Vagina (tissue), 2 donors: ENCODE measurements at regions not wholly inside any gene's neighbourhood (a gene's known extent, or its start where the extent isn't known, plus 50 kb on each side); places are given as distances from the start of the nearest gene placed in this dataset.

Experiments
- DNase-seq, 2 donors: peaks; one replicate each; pipeline ENCODE4 v3.0.0-alpha.2; 2017; ENCODE audit errors: extremely low spot score in 2 of 2
- H3K27ac ChIP-seq: fragments of 200-600 bp; sonication (generic); one replicate; pipeline ENCODE4 v1.5.1; 2019
- H3K27me3 ChIP-seq: fragments of 200-600 bp; sonication (generic); one replicate; pipeline ENCODE4 v1.5.1; 2019
- H3K36me3 ChIP-seq, 2 donors: fragments of 200-600 bp; sonication (generic); one replicate each; pipeline ENCODE4 v1.5.1; 2017 to 2019
- H3K4me1 ChIP-seq: fragments of 200-600 bp; sonication (generic); one replicate; pipeline ENCODE4 v1.5.1; 2019
- H3K4me3 ChIP-seq, 2 donors: fragments of 200-600 bp; sonication (generic); 1 replicate in 1 of 2; 2 replicates in 1 of 2; pipeline ENCODE4 v1.5.1; 2016 to 2019
- H3K9me3 ChIP-seq: fragments of 200-600 bp; sonication (generic); one replicate; pipeline ENCODE4 v1.5.1; 2019
- CTCF ChIP-seq, 3 experiments: fragments of 450-650 bp in 2 of 3; fragments of 200-600 bp in 1 of 3; sonication (generic) in 1 of 3; IDR thresholded peaks; one replicate each; pipeline ENCODE4 v1.5.1; 2017 to 2019; ENCODE audit warnings: antibody characterized with exemption in 3 of 3, mild to moderate bottlenecking in 2 of 3, moderate library complexity in 2 of 3
- POLR2A ChIP-seq, 2 donors: fragments of 450-650 bp; IDR thresholded peaks; one replicate each; pipeline ENCODE4 v1.6.1; 2017; ENCODE audit warnings: antibody characterized with exemption in 2 of 2, mild to moderate bottlenecking in 2 of 2, moderate library complexity in 2 of 2
- POLR2AphosphoS5 ChIP-seq, 2 donors: sonication (generic); formaldehyde crosslinking; IDR thresholded peaks; one replicate each; pipeline ENCODE4 v1.9.0; 2017; ENCODE audit warnings: antibody characterized with exemption in 2 of 2, mild to moderate bottlenecking in 2 of 2, low read depth in 1 of 2; ENCODE audit not compliant: insufficient read depth in 1 of 2
- intact Hi-C: fragments of 100-400 bp; cut with DNase I; formaldehyde crosslinking; loops from one replicate; pipeline ENCODE4 v1.15.1; 2023

- intact Hi-C loops: no loop called here
- Histone ChIP-seq H3K36me3 (no peaks in the 10 kb centered on the region), H3K27me3 (no peaks in the 10 kb centered on the region), H3K4me1 (no peaks in the 10 kb centered on the region), H3K9me3 (no peaks in the 10 kb centered on the region), H3K4me3 (no peak overlapping the region), H3K27ac (no peak overlapping the region)
- TF ChIP-seq POLR2AphosphoS5 (IDR thresholded peaks at IDR 0.05; ENCODE audit: insufficient read depth in 1 of 2, low read depth in 1 of 2) (no peak), CTCF (IDR thresholded peaks at IDR 0.05) (no peak), POLR2A (IDR thresholded peaks at IDR 0.05) (no peak)
- no peak for DNase-seq
Measured at GRCh38 chr9:126084008-126084407, 242.6 kb upstream of the MVB12B start.

- H3K9me3 ChIP-seq: no peaks in the 10 kb centered on the region
- H3K27ac ChIP-seq: no peak overlapping the region
- no peak overlapping the region for H3K4me3 ChIP-seq
- no peak for DNase-seq
- TF ChIP-seq POLR2AphosphoS5 (IDR thresholded peaks at IDR 0.05; ENCODE audit: insufficient read depth in 1 of 2, low read depth in 1 of 2): no peak
- TF ChIP-seq POLR2A (IDR thresholded peaks at IDR 0.05): no peak
- TF ChIP-seq CTCF (IDR thresholded peaks at IDR 0.05): no peak
- no peaks in the 10 kb centered on the region for H3K27me3 ChIP-seq
- H3K36me3 ChIP-seq: no peaks in the 10 kb centered on the region
- H3K4me1 ChIP-seq: no peaks in the 10 kb centered on the region
- intact Hi-C loops: no loop called here
Measured at GRCh38 chr9:126084696-126085095, 241.9 kb upstream of the MVB12B start.

GRCh38 chr9:126085170-126085569, 241.5 kb upstream of the MVB12B start:
- H3K4me1 ChIP-seq: no peaks in the 10 kb centered on the region
- H3K36me3 ChIP-seq: no peaks in the 10 kb centered on the region
- no peak for DNase-seq
- intact Hi-C loops: no loop called here
- no peak overlapping the region for H3K27ac ChIP-seq
- no peaks in the 10 kb centered on the region for H3K9me3 ChIP-seq
- no peaks in the 10 kb centered on the region for H3K27me3 ChIP-seq
- TF ChIP-seq CTCF (IDR thresholded peaks at IDR 0.05) (no peak), POLR2AphosphoS5 (IDR thresholded peaks at IDR 0.05; ENCODE audit: insufficient read depth in 1 of 2, low read depth in 1 of 2) (no peak), POLR2A (IDR thresholded peaks at IDR 0.05) (no peak)
- no peak overlapping the region for H3K4me3 ChIP-seq

- Histone ChIP-seq H3K27me3 (no peaks in the 10 kb centered on the region), H3K9me3 (no peaks in the 10 kb centered on the region), H3K36me3 (no peaks in the 10 kb centered on the region), H3K4me1 (no peaks in the 10 kb centered on the region), H3K4me3 (no peak overlapping the region), H3K27ac (no peak overlapping the region)
- no peak for TF ChIP-seq POLR2A (IDR thresholded peaks at IDR 0.05)
- no peak for TF ChIP-seq POLR2AphosphoS5 (IDR thresholded peaks at IDR 0.05; ENCODE audit: insufficient read depth in 1 of 2, low read depth in 1 of 2)
- TF ChIP-seq CTCF (IDR thresholded peaks at IDR 0.05): no peak
- no peak for DNase-seq
- intact Hi-C loops: no loop called here
Measured at GRCh38 chr9:126088336-126088735, 238.3 kb upstream of the MVB12B start.

- Histone ChIP-seq H3K4me3 (no peak overlapping the region), H3K9me3 (no peaks in the 10 kb centered on the region), H3K36me3 (no peaks in the 10 kb centered on the region), H3K27me3 (no peaks in the 10 kb centered on the region), H3K27ac (no peak overlapping the region), H3K4me1 (no peaks in the 10 kb centered on the region)
- no peak for DNase-seq
- intact Hi-C loops: no loop called here
- TF ChIP-seq POLR2AphosphoS5 (IDR thresholded peaks at IDR 0.05; ENCODE audit: insufficient read depth in 1 of 2, low read depth in 1 of 2) (no peak), POLR2A (IDR thresholded peaks at IDR 0.05) (no peak), CTCF (IDR thresholded peaks at IDR 0.05) (no peak)
Measured at GRCh38 chr9:126089789-126090188, 236.8 kb upstream of the MVB12B start.
